GM21619 (cell line): ENCODE measurements at regions not wholly inside any gene's neighbourhood (a gene's known extent, or its start where the extent isn't known, plus 50 kb on each side); places are given as distances from the start of the nearest gene placed in this dataset.

Experiments used
- ATAC-seq: cut with Tn5 transposase; IDR thresholded peaks from one replicate; pipeline ENCODE4 v1.9.1; 2021; ENCODE audit not compliant: unreplicated experiment

GRCh38 chr9:23524607-23525155 lies 301.4 kb downstream of the ELAVL2 start:
- no peak for ATAC-seq

- no peak for ATAC-seq
These were observed 299.2 kb downstream of the ELAVL2 start for GRCh38 chr9:23526806-23527205.

- no peak for ATAC-seq
These were observed 293.8 kb downstream of the ELAVL2 start for GRCh38 chr9:23532282-23532681.

- no peak for ATAC-seq
These were observed 288.6 kb downstream of the ELAVL2 start for GRCh38 chr9:23537192-23538066.

GRCh38 chr9:23538067-23538402 lies 288.0 kb downstream of the ELAVL2 start:
- ATAC-seq, result no peak

- ATAC-seq, result no peak
These were observed 287.5 kb downstream of the ELAVL2 start for GRCh38 chr9:23538461-23539003.

GRCh38 chr9:23539311-23539710 lies 286.7 kb downstream of the ELAVL2 start:
- ATAC-seq, result no peak

- ATAC-seq, result no peak
These were observed 284.1 kb downstream of the ELAVL2 start for GRCh38 chr9:23541976-23542375.

GRCh38 chr9:23542438-23542837 lies 283.6 kb downstream of the ELAVL2 start:
- ATAC-seq, result no peak

GRCh38 chr9:23542927-23543326 lies 283.1 kb downstream of the ELAVL2 start:
- ATAC-seq, result no peak

GRCh38 chr9:23543419-23543818 lies 282.6 kb downstream of the ELAVL2 start:
- ATAC-seq, result no peak

GRCh38 chr9:23545728-23546127 lies 280.3 kb downstream of the ELAVL2 start:
- no peak for ATAC-seq

- no peak for ATAC-seq
These were observed 274.7 kb downstream of the ELAVL2 start for GRCh38 chr9:23551311-23551721.

- no peak for ATAC-seq
These were observed 273.9 kb downstream of the ELAVL2 start for GRCh38 chr9:23551929-23552707.

- no peak for ATAC-seq
These were observed 273.0 kb downstream of the ELAVL2 start for GRCh38 chr9:23552876-23553601.

- ATAC-seq, result no peak
These were observed 271.4 kb downstream of the ELAVL2 start for GRCh38 chr9:23554686-23555085.

GRCh38 chr9:23555851-23556250 lies 270.2 kb downstream of the ELAVL2 start:
- ATAC-seq, result no peak

GRCh38 chr9:23556459-23556858 lies 269.6 kb downstream of the ELAVL2 start:
- ATAC-seq, result no peak

- ATAC-seq, result no peak
These were observed 268.4 kb downstream of the ELAVL2 start for GRCh38 chr9:23557689-23558088.

GRCh38 chr9:23559522-23559921 lies 266.5 kb downstream of the ELAVL2 start:
- ATAC-seq, result no peak

- no peak for ATAC-seq
These were observed 262.5 kb downstream of the ELAVL2 start for GRCh38 chr9:23563517-23563916.
